IPS DF 19.7 (cell line): ENCODE measurements at regions not wholly inside any gene's neighbourhood (a gene's known extent, or its start where the extent isn't known, plus 50 kb on each side); places are given as distances from the start of the nearest gene placed in this dataset.
A peak's percentile ranks its signal among the peaks of the same experiment; 100 is the strongest.
"Not testable (repeated sequence)": the region's sequence is repeated elsewhere in the genome, so short reads cannot be mapped to it uniquely, and the experiment has no call there.

Source experiments
- DNase-seq: peaks from one replicate; pipeline ENCODE4 v3.0.0-alpha.2; 2013; ENCODE audit warnings: low read depth, low spot score

DNA sequence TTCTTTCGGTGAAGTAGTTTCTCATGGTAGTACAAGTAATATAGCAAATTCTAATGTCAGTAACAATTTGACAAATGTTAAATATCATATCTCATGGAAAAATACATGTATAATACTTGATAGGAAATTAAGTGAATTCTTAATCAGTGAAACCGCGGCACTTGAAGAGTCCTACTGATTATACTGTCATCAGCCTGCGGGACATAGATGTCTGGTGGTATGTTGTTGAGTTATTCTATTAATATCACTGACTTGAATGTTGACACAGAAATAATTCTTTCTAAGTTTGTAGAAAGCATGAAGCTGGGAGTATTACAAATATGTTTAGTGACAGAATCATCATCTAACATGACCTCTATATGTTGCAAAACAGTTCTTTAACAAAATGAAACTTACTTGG lies 479.8 kb upstream of the IMPG1 start:
- DNase-seq, result no peak

DNA sequence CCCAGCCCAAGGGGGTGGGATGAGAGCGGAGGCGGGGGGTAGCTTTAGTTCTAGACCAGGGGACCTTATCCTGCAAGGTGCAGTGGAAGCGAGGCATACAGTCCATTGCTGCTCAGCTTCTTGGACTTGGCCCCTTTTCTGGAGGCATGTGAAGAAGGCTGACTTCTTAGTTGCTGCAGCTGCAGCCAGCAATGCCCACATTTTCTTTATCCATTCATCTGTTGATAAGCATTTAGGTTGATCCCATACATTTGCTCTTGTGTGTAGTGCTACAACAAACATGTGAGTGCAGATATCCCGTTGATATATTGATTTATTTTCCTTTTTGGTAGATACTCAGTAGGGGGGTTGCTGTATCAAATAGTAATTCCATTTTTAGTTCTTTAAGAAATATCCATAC lies 461.2 kb upstream of the IMPG1 start:
- DNase-seq, result no peak

DNA sequence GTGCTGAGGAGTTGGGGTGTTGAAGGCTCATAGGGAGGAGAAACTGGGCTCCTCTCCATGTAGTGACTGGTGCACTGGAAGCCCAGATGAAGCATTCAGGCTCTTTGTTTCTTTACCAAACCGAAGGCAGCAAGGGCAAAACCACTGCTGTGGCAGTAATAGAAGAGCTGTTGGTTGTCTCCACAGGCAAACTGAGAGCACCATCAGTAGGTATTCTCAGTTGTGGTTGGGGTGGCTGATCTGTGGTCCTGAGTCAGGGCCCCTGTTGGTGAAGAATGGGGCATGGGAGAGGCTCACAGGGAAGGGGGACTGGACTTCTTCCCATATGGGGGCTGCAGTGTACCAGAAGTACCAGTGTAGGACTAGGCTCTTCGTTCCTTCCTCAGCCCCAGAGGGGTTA lies 460.2 kb upstream of the IMPG1 start:
- no peak for DNase-seq

DNA sequence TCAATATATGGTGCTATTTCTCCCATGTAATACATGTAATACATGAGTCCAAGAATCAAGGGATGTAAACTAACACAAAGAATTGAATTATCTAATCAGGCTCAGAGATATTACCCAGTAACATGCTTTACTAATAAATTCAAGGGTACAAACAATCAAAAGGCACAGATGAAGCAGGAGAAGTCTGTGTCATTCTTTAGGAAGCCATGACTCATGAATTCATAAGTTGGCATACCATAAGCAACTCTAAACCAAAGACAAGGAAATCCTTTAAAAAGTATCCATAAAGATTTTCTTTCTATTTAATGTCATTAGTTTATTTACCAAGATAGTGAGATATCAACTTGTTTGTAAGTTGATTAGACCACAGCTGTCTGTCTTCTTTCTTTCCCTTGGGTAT lies 446.0 kb upstream of the IMPG1 start:
- no peak for DNase-seq

DNA sequence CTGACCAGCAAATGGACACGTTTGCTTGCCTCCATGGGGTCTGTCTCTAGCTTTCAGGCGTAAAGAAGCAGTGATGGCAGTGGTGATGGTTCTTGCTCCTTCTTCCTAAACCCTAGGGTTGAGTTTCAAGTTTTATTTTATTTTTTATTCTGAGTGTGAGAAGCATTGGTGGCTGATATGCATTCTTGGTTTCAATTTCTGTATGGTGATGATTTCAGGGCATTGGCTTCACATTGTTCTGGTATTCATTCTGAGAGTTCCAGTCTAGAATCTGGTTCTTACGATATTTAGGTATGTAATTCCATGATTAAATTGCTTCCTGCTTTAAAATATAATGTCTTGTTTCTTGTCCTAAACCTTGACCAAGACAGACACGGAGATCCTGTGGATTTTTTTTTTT lies 444.5 kb upstream of the IMPG1 start:
- DNase-seq, result no peak

DNA sequence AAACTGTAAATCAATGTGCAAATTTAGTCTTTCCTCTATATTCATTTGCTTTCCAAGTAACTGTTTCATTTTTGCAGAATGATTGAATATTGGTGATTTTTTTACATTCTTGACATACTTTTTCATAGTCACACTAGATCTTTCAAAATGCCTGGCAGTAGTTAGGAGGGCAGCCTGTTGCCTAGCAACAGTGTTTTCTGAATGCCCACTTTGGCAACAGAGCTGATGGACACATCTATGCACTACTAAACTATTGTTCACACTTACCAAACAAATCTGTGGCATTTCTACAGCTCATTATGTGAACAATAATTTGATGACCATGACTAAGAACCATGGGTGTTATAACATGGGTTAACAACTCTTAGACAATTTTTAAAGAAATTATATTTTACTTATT lies 438.0 kb upstream of the IMPG1 start:
- no peak for DNase-seq

DNA sequence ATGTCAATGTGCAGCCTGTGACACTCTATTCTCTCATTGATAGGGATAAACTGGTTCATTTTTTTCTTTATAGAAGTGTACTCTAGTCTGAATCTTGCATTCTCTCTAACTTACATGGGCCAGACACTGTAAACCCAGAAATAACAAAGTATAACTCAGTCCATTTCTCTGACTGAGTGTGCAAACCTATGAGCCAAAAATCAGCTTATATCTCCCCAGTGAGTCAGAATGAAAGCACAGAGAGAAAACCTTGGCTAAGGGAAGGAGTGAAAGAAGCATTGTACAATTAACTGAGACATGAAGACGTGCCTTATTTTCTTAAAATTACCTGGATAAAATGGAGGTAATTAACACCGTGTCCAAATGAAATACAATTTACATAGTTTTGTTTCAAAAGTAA lies 436.9 kb upstream of the IMPG1 start:
- DNase-seq, result no peak

DNA sequence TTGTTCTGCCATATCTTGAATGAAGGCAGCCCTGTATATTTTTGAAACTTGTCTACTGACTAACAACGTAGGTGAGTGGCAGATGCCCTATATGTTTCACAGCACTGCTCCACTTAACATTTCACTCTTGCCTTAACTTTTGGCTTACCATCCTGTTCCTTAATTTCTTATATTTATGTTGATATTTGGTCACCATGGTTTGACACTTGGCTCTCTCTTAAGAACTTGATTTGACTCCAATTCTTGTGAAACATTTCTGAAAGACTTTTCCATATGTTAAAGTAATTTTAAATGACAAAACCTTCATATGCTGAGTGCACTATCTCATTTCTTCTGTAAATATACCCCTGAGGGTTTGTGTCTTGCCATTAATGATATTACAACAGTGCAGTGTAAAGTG lies 434.3 kb upstream of the IMPG1 start:
- DNase-seq, result no peak

DNA sequence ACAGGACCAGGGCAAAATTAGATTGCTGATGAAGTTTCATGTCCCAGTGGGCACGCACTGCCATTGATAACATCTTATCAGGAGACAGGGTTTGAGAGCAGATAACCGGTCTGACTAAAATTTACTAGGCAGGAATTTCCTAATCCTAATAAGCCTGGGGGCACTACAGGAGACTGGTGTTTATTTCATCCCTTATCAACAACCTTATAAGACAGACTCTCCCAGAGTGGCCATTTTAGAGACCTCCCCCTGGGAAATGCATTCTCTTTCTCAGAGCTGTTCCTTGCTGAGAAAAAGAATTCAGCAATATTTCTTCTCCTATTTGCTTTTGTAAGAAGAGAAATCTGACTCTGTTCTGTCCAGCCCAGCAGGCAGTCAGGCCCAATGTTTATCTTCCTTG lies 423.4 kb upstream of the IMPG1 start:
- DNase-seq, result no peak

DNA sequence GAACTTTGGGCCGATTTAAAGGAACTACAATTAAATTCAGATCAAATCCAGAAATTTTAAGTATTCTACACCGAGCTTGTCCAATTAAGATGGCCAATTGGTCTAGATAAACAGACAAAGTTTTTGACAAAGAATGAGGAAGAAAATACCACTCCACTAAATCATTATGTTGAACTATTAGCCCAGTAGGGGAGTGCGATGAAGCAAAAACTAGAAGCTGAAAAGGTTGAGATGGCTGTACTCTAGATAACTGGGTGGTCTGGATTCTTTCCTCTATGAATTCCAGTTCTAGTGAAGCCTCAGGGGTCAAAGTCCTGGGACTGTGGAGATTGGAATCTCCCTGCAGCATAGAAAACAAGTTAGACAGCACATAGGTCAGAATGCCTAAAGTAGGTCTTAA lies 418.9 kb upstream of the IMPG1 start:
- not testable (repeated sequence) for DNase-seq

DNA sequence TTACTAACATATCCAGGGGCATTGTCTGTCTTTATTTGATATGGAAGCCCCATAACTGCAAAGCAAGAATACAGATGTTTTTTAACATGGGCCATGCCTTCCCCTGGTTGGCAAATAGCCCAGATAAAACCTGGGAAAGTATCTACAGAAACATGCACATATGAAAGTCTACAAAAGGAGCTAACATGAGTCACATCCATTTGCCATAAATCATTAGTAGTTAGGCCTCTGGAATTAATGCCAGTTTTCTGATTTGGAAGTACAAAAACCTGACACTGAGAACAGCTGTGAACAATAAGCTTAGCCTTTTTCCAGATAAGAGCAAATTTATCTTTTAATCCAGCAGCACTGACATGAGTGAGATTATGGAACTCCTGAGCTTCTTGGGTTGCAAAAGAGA lies 418.0 kb upstream of the IMPG1 start:
- no peak for DNase-seq

DNA sequence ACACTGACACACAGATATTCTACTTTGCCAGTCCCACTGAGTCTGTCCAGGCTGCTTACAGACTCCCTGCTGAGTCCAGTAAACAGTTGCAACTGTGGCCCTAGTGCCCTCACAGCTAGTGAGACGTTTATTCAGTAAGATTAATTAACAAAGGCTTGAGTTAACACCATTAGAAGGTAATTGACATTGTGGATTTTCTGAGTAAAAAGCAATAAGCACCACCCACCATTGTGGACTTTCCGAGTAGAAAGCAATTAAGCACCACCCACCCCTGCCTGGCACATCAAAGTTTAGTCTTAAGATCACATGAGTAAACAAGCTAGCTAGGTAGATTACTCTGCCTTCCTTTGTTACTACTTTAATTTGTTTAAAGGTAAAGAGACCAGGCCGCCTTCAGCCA lies 408.6 kb upstream of the IMPG1 start:
- no peak for DNase-seq

DNA sequence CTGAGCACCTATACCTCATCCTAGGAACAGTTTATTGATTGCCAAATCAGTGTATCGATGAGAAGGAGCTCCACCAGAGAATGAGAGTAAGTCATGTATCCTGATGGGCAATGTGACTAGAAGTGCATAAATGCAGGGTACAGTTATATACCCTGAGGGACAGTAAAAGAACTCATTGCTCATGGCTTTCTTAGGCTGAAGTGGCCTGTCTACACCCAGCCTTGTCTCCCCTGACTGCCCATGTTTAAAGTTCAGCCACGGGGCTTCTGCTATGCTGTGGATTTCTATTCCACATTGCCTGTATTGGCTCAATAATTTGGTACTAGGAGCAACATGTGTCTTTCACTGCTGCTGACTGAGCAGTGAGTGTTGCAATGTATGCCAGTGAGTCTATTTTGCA lies 400.4 kb upstream of the IMPG1 start:
- no peak for DNase-seq

DNA sequence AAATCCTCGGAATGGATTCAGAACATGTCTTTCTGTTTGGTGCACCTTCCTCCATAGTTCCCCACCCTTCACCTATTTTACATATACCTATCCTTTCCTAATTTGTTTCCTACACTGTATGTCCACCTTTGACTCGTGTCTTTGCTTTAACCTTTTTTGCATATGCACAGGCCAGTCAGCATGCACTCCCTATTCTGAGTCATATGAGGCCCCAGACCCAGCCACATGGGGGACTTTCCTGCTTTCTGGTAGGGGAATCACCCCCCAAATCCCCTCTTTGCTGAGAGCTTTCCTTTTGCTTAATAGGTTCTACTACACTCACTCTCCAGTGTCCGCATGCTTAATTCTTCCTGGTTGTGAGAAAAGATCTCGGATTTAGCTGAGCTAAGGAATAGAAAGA lies 393.8 kb upstream of the IMPG1 start:
- DNase-seq, result no peak

DNA sequence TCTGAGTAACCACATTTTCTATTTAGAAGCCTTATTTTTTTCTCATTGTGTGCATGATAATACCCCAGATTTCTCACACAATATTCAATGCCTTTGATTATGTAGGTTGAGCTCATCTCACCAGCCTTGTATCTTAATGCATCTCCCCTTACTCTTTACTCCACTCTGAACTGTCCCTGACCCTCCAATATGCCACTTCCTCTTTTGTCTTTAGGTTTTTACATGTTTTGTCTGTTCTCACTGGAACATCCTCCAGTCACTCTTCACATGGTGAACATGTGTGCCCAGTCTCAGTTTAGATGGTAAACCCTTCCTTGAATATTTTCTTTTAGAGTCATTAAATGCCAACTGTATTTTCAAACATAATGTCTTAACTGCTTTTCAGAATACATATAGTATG lies 392.9 kb upstream of the IMPG1 start:
- DNase-seq, result no peak

DNA sequence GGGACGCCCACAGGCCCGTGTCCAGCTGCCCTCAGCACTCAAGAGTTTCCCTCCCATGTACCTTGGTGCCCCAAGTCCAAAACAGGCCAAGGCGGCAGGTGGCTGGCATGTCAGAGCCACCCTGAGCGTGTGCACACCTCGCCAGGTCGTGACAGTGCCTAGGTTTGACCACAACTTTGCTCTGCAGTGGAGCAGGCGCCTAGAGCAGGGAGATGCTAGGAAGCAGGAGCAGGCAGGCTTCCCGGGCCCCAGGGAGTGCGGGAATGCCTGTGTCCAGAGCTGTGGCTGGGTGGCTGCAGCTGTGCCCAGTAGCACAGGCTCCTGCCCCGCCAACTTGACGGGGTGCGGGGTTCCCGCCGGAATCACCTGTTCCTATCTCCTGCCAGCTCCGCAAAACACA lies 380.8 kb upstream of the IMPG1 start:
- DNase-seq, result no peak

DNA sequence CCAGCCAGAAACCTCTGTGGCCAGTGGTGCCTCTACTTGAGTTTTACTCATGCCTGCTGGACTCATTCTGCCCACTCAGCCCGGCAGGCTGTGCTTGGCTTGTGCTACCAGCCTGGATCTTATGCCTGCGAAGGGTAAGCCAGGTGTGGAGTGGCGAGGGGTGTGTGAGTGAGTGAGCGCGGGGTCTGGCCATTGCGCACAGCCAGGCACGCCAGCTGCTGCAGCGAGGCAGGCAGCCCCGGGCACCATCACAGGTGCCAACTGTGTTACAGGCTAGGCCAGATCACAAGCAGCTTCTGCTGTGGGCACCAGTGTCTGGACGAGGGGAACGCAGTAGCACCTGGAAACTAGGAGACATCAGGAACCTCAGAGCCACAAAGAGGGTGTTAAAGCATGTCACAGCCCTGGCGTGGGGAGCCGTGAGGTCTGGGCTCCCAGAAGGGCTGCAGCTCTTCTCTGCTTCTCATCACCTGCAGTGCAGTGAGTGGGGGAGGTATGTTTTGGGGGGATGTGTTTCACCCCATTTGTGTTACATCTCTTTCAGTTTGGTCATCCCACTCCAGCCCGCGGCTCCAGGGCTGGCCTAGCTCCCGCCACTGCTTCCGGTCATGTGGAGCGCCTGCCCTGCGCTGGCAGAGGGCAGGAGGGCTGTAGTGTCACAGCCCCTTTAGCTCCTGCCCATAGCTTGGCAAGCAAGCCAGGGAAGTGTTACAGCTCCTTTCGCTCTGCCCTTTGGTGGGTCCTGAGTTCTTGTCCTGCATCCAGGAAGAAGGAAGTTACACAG lies 379.7 kb upstream of the IMPG1 start:
- DNase-seq, result no peak

DNA sequence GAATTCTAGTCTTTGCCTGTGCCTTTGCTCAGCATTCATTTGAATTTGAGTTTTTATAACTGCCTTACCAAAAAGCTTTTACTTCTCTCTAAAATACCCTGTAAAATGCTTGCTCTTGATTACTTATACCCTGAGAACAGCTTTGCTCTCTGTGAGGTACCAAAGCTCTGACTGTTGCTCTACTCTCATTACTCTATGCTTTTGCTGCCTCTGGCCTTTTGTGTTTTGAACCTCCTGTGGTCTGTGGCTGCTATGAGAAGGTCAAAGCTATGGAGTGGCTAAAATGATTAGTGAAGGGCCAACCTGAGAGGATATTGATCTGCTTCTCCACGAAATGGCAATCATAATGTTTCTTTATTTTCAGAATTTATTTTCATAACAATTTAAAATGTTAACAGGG lies 375.6 kb upstream of the IMPG1 start:
- no peak for DNase-seq

DNA sequence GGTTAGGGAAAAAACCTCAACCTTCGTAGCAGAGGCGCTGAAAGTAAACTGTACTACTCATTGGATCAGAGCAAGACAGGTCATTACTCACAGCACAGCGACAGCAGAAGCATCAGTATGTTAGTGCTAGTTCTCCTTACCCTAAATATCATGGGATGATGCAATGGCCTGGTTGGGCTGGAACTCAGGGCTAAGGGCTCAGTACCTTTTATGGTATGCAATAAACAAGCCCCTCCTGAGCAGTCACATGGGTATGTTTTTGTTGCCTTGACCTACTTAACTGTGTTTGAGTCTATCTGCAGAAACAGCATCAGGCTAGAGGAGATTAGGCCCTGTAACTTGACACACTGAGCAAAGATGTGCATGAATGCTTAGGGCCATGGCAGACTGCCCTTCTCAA lies 369.4 kb upstream of the IMPG1 start:
- DNase-seq, result peak; percentile 70

DNA sequence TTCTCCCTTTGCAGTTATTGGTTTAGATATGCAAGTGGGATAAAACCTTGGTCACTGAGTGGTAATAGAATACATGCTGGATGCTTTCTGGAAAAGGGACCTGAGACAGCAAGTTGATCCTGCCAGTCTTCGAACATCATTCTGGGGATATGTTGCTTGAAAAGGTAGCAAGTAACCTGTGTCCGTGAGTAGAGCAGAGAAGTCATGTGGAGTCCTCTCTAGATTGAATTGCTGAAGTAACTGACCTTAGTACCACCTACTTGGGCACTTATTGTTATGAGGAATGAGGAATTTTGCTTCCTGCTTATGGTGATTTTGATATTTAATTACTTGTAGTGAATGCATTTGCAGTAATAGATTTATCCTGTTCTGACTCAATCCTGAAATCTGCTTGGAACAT lies 367.3 kb upstream of the IMPG1 start:
- DNase-seq, result no peak

DNA sequence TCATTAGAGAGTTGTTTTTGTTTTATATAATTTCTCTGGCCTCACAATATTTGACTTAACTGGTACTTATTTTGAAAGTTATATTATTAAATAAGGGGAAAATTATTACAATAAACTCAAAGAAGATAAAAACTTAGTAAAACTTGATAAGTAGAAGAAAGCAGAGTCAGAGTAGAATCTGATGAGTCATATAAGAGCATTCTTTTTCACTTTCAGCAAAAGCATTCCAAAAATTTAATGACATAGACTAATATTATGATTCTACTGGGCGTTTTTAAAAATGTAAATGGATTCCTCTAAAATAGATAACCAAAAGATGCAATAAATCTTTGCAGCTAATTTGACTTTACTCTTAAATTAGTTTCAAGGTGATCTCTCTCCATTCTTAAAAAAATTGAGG lies 366.3 kb upstream of the IMPG1 start:
- DNase-seq, result no peak

DNA sequence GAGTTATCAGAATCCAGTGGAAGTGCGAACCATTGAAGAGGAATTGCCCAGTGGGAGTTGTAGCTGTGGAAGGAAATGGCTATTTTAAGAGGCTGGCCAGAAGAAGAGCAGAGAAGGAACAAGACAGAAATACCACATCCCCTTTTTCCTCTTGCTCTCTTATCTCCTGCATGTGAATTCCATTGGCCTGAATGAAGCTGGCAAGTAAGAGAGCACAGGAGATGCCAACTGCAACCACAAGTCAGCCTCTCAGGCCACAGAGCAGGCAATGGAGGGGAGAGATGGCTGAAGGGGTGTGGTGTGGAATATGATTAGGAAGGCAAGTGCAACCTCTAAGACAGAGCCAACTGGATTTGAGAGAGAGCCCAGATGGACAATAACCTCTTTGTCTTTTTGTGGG lies 362.7 kb upstream of the IMPG1 start:
- DNase-seq, result no peak

DNA sequence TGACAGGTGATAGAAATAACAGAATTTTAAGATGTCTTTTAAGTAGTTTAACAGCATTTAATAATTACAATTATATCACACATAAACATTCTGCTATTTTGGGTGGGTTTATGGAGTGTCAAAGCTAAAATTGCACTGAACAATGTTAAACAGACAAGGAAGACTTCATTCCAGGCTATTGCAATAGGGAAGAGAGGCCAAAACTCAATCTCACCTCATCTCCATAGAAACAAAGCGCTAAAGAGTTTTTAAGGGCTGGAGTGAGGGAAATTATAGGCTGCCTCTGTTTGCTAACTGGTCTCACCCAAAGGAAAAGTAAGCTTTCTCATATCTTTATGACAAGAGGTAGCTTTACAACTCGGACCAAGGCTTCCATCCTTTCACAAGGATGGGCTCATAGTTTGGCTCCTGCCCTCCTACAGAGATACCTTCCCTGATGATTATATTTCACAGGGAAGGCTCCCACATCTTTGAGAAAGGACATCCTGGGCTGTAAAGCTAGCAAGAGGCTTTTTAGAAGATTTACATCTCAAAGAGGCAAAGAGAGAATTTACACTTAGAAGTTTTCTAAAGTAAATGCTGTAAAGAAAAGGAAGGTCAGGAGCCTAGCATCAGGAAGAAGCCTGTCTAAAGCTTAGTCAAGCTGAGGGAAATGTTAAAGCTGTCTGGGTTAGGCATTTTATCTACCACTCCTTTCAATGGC lies 350.2 kb upstream of the IMPG1 start:
- DNase-seq, result peak; percentile 23

DNA sequence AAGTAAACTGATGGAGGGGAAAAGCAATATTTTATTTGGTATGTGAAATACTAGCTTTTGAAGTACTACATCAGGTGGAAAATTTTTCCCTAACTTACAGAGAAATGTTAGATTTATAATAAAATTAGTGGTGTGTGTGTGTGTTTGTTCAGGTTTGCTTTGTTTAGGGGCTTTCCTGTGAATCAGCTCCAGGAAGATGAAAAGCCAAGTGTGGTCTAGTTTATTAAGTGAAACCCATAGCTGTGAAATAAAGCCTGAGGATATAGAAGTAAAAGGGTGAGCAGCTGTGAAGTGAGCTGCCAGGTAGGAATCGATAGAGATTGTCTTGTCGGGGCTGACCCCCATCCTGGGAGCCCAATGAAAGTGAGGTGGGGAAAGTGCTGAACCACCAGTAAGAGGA lies 347.6 kb upstream of the IMPG1 start:
- no peak for DNase-seq
